Liver (tissue), 3 donors: ENCODE measurements at regions not wholly inside any gene's neighbourhood (a gene's known extent, or its start where the extent isn't known, plus 50 kb on each side); places are given as distances from the start of the nearest gene placed in this dataset.

Experiments used
- CTCF ChIP-seq: fragments of 150-350 bp; IDR thresholded peaks from 2 replicates; pipeline ENCODE4 v1.5.1; 2017; ENCODE audit warnings: improper control_type of control experiment, low read depth, low read length; ENCODE audit not compliant: missing input control
- GABPA ChIP-seq, 2 donors: IDR thresholded peaks in 1 of 2; conservative IDR thresholded peaks in 1 of 2; 2 replicates each; pipeline ENCODE4 v1.6.1; 2016; ENCODE audit warnings: antibody characterized with exemption in 2 of 2, mild to moderate bottlenecking in 1 of 2, moderate library complexity in 1 of 2
- HNF4G ChIP-seq: IDR thresholded peaks from 2 replicates; pipeline ENCODE4 v1.6.1; 2016; ENCODE audit warnings: antibody characterized with exemption
- MAX ChIP-seq: IDR thresholded peaks from 2 replicates; pipeline ENCODE4 v1.6.1; 2016; ENCODE audit warnings: antibody characterized with exemption
- RAD21 ChIP-seq, 2 donors: IDR thresholded peaks; 2 replicates each; pipeline ENCODE4 v1.6.1; 2016; ENCODE audit warnings: antibody characterized with exemption in 2 of 2, mild to moderate bottlenecking in 2 of 2
- REST ChIP-seq: IDR thresholded peaks from 2 replicates; pipeline ENCODE4 v1.6.1; 2016; ENCODE audit warnings: antibody characterized with exemption, mild to moderate bottlenecking
- RXRA ChIP-seq, 2 donors: IDR thresholded peaks; 2 replicates each; pipeline ENCODE4 v1.6.1; 2017 to 2018; ENCODE audit warnings: antibody characterized with exemption in 2 of 2, mild to moderate bottlenecking in 1 of 2
- SP1 ChIP-seq: IDR thresholded peaks from 2 replicates; pipeline ENCODE4 v1.6.1; 2018; ENCODE audit warnings: antibody characterized with exemption, mild to moderate bottlenecking
- YY1 ChIP-seq: IDR thresholded peaks from 2 replicates; pipeline ENCODE4 v1.6.1; 2016; ENCODE audit warnings: antibody characterized with exemption, mild to moderate bottlenecking
- ZBTB33 ChIP-seq: IDR thresholded peaks from 2 replicates; pipeline ENCODE4 v1.6.1; 2016; ENCODE audit warnings: antibody characterized with exemption
- donor health status: healthy.
- donor health status: healthy.

GRCh38 chr13:26829716-26830115, 69.1 kb upstream of the GPR12 start:
- TF ChIP-seq CTCF (no peak), GABPA (IDR thresholded peaks at IDR 0.05 in 1 of 2, conservative IDR thresholded peaks at IDR 0.05 in 1 of 2) (no peak), ZBTB33 (no peak), SP1 (no peak), REST (no peak), RAD21 (IDR thresholded peaks at IDR 0.05) (no peak), RXRA (IDR thresholded peaks at IDR 0.05) (no peak), MAX (no peak), HNF4G (no peak), YY1 (no peak)
